GM10266 (cell line): ENCODE measurements at regions not wholly inside any gene's neighbourhood (a gene's known extent, or its start where the extent isn't known, plus 50 kb on each side); places are given as distances from the start of the nearest gene placed in this dataset.

ENCODE experiments used
- DNase-seq: peaks from one replicate; pipeline ENCODE4 v3.0.0; 2012; ENCODE audit errors: extremely low spot score
- TF ChIP-seq, protein P1 (sequence below): IDR thresholded peaks from 2 replicates; pipeline ENCODE4 v1.5.1; 2012; ENCODE audit warnings: mild to moderate bottlenecking, low read depth; ENCODE audit not compliant: control insufficient read depth, insufficient read depth; ENCODE audit errors: missing control alignments

GRCh38 chr3:193010191-193010590 is 92.5 kb upstream of the MB21D2 start:
- TF ChIP-seq, protein P1, sequence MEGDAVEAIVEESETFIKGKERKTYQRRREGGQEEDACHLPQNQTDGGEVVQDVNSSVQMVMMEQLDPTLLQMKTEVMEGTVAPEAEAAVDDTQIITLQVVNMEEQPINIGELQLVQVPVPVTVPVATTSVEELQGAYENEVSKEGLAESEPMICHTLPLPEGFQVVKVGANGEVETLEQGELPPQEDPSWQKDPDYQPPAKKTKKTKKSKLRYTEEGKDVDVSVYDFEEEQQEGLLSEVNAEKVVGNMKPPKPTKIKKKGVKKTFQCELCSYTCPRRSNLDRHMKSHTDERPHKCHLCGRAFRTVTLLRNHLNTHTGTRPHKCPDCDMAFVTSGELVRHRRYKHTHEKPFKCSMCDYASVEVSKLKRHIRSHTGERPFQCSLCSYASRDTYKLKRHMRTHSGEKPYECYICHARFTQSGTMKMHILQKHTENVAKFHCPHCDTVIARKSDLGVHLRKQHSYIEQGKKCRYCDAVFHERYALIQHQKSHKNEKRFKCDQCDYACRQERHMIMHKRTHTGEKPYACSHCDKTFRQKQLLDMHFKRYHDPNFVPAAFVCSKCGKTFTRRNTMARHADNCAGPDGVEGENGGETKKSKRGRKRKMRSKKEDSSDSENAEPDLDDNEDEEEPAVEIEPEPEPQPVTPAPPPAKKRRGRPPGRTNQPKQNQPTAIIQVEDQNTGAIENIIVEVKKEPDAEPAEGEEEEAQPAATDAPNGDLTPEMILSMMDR, result no peak
- DNase-seq, result no peak

DNA sequence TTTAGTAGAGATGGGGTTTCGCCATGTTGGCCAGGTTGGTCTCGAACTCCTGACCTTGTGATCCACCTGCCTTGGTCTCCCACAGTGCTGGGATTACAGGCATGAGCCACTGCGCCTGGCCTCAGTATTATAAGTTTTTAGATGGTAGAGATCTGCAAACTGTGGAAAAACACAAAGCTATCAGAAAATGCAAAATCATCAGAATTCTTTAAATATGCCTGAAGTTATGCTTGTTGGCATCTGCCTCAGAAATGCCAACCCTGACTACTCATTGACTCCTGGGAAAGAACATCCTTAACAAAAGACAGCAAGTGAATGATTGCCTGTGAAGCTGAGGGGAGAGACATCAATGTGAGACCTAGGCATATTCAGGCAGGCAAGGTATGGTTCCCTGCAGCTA is 94.3 kb upstream of the MB21D2 start:
- no peak for DNase-seq
- TF ChIP-seq, protein P1, result no peak

DNA sequence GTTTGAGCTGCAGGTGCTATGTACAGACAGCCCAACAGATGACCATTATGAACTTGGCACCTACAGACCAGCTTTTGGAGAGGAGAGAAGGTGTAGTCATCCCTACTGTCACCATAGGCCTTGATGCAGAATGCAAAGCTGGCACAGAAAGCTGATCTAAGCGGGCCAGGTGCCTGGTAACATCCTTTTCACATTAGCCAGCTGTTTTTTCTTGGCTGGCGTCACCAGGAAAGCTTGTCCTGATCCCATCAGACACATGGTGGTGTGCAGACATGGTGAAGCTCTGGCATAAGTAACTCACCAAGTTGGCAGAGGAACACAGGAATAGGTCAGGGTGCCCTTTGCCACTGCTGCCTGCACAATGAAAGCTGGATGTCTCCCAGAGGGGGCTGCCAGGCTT is 97.2 kb upstream of the MB21D2 start:
- TF ChIP-seq, protein P1, result no peak
- no peak for DNase-seq

- no peak for DNase-seq
- TF ChIP-seq, protein P1, result no peak
These were observed 98.8 kb upstream of the MB21D2 start for GRCh38 chr3:193016437-193016901.

- TF ChIP-seq, protein P1, result no peak
- DNase-seq, result no peak
These were observed 103.9 kb upstream of the MB21D2 start for GRCh38 chr3:193021506-193022010.

DNA sequence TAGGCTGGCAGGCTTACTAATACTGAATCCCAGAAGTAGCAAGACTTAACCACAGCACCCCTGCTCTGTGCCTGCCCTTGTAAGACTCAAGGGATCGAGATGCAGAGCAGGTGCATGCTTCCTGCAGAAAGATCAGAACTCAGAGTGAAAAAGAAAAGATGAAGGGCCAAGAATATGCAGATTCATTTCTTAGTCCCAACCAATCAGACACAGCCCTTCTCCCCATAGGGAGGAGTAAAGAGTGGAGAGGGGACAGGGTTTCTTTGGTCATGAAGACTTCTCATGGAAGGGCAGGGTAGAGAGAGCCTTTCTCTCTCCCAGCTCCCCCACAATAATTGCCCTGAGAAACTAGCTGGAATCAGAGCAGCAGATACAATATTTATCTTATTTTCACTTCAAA is 105.6 kb upstream of the MB21D2 start:
- no peak for DNase-seq
- TF ChIP-seq, protein P1, result no peak

- no peak for DNase-seq
- TF ChIP-seq, protein P1, result no peak
These were observed 110.6 kb upstream of the MB21D2 start for GRCh38 chr3:193028258-193028657.
